ENCODE measurements at regions not wholly inside any gene's neighbourhood (a gene's known extent, or its start where the extent isn't known, plus 50 kb on each side); places are given as distances from the start of the nearest gene placed in this dataset.
"Not testable (repeated sequence)": the region's sequence is repeated elsewhere in the genome, so short reads cannot be mapped to it uniquely, and the experiment has no call there.

- DNase-seq, result no peak
These were observed 132.1 kb upstream of the CDK6 start for GRCh38 chr7:92968502-92968901.

GRCh38 chr7:92967238-92967637 lies 130.9 kb upstream of the CDK6 start:
- no peak for DNase-seq

- no peak for DNase-seq
These were observed 127.8 kb upstream of the CDK6 start for GRCh38 chr7:92964141-92964540.

- no peak for DNase-seq
These were observed 127.2 kb upstream of the CDK6 start for GRCh38 chr7:92963566-92963965.

- no peak for DNase-seq
These were observed 125.6 kb upstream of the CDK6 start for GRCh38 chr7:92961961-92962360.

GRCh38 chr7:92956575-92956974 lies 120.2 kb upstream of the CDK6 start:
- no peak for DNase-seq

GRCh38 chr7:92955081-92955480 lies 118.7 kb upstream of the CDK6 start:
- no peak for DNase-seq

GRCh38 chr7:92953657-92954056 lies 117.3 kb upstream of the CDK6 start:
- no peak for DNase-seq

- DNase-seq, result no peak
These were observed 113.4 kb upstream of the CDK6 start for GRCh38 chr7:92949748-92950147.

- no peak for DNase-seq
These were observed 109.5 kb upstream of the CDK6 start for GRCh38 chr7:92945840-92946239.

- DNase-seq, result no peak
These were observed 108.3 kb upstream of the CDK6 start for GRCh38 chr7:92944633-92945032.

- not testable (repeated sequence) for DNase-seq
These were observed 106.3 kb upstream of the CDK6 start for GRCh38 chr7:92942706-92943105.

GRCh38 chr7:92939666-92940360 lies 103.4 kb upstream of the CDK6 start:
- no peak for DNase-seq

- DNase-seq, result no peak
These were observed 97.7 kb upstream of the CDK6 start for GRCh38 chr7:92934096-92934495.

GRCh38 chr7:92932450-92932849 lies 96.1 kb upstream of the CDK6 start:
- DNase-seq, result no peak

GRCh38 chr7:92930404-92930803 lies 94.0 kb upstream of the CDK6 start:
- DNase-seq, result no peak

GRCh38 chr7:92926697-92927044 lies 90.3 kb upstream of the CDK6 start:
- DNase-seq, result no peak

GRCh38 chr7:92925876-92926696 lies 89.7 kb upstream of the CDK6 start:
- no peak for DNase-seq

- no peak for DNase-seq
These were observed 88.4 kb upstream of the CDK6 start for GRCh38 chr7:92924800-92925199.

GRCh38 chr7:92917230-92917629 lies 80.9 kb upstream of the CDK6 start:
- no peak for DNase-seq

GRCh38 chr7:92916770-92917224 lies 80.4 kb upstream of the CDK6 start:
- no peak for DNase-seq

- DNase-seq, result no peak
These were observed 79.0 kb upstream of the CDK6 start for GRCh38 chr7:92915348-92915747.

- DNase-seq, result no peak
These were observed 78.3 kb upstream of the CDK6 start for GRCh38 chr7:92914645-92915044.

GRCh38 chr7:92913849-92914248 lies 77.5 kb upstream of the CDK6 start:
- no peak for DNase-seq

- DNase-seq, result no peak
These were observed 74.6 kb upstream of the CDK6 start for GRCh38 chr7:92910976-92911375.

All from CD4-positive, alpha-beta T cell treated with Interleukin-1 beta for 1 hour (primary cell).